ENCODE measurements at regions not wholly inside any gene's neighbourhood (a gene's known extent, or its start where the extent isn't known, plus 50 kb on each side); places are given as distances from the start of the nearest gene placed in this dataset.

DNA sequence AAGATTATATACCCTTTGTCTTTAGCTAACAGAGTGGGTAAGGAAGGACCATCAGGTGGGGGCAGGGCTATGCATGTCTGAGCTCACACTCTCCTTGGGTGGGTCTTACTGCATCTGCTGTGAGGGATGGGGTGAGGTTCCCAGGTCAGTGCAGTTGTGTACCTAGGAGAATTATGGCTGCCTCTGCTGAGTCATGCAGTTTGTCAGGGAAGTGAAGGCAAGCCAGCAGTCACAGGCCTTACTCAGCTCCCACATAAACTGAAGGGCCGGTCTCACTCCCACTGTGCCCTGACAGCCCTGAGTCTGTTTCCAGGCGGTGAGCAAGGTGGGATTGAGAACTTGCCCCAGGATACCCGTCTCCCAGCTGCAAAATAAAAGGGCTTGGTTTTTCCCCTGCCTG, 328.6 kb downstream of the MAP2K6 start:
- no peak for TF ChIP-seq POLR2A (IDR thresholded peaks at IDR 0.05)
- TF ChIP-seq, protein P1, sequence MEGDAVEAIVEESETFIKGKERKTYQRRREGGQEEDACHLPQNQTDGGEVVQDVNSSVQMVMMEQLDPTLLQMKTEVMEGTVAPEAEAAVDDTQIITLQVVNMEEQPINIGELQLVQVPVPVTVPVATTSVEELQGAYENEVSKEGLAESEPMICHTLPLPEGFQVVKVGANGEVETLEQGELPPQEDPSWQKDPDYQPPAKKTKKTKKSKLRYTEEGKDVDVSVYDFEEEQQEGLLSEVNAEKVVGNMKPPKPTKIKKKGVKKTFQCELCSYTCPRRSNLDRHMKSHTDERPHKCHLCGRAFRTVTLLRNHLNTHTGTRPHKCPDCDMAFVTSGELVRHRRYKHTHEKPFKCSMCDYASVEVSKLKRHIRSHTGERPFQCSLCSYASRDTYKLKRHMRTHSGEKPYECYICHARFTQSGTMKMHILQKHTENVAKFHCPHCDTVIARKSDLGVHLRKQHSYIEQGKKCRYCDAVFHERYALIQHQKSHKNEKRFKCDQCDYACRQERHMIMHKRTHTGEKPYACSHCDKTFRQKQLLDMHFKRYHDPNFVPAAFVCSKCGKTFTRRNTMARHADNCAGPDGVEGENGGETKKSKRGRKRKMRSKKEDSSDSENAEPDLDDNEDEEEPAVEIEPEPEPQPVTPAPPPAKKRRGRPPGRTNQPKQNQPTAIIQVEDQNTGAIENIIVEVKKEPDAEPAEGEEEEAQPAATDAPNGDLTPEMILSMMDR (IDR thresholded peaks at IDR 0.05) = no peak
